ENCODE measurements at regions not wholly inside any gene's neighbourhood (a gene's known extent, or its start where the extent isn't known, plus 50 kb on each side); places are given as distances from the start of the nearest gene placed in this dataset.

DNA sequence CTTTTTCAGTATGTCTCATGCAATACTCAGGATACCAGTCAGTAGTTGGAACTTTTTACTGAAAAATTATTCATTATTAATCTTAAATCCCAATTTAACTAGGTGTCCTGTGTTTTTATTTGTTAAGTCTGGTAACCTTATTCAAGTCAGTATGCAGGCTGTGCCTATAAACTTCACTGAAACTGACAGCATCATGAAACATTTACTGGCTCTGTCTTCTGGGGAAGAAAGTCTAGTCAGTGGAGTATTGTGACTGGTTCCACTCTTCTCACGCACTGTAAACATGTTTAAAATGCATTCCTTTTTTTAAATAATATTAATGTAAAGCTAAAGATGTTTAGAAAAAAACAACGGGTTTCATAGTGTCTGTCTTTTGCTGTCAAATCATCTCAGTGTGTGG, 739.7 kb downstream of the LTN1 start:
- no peak overlapping the region for H3K4me2 ChIP-seq
- no peaks in the 10 kb centered on the region for H3K79me2 ChIP-seq (replicated peaks; ENCODE audit: insufficient read depth)
- H4K20me1 ChIP-seq (replicated peaks; ENCODE audit: insufficient read depth): no peaks in the 10 kb centered on the region
- DNase-seq (ENCODE audit: low spot score) (no peak), ATAC-seq (no peak)
- H3K27ac ChIP-seq (ENCODE audit: low read depth): no peak overlapping the region
- no peaks in the 10 kb centered on the region for H3K36me3 ChIP-seq (ENCODE audit: insufficient read depth)
- H3K4me3 Mint-ChIP-seq: no peak overlapping the region
- H3K4me1 Mint-ChIP-seq: peaks cover 11% of the 10 kb centered on the region
- H3K9me3 Mint-ChIP-seq: no peaks in the 10 kb centered on the region
- no peak overlapping the region for H2AFZ ChIP-seq
- H3K9me2 ChIP-seq (ENCODE audit: insufficient read depth): no peaks in the 10 kb centered on the region
- peaks cover 1% of the 10 kb centered on the region for H3K27me3 Mint-ChIP-seq (ENCODE audit: insufficient read depth, low read depth, poor library complexity)
- H3K36me3 Mint-ChIP-seq (ENCODE audit: low read depth): no peaks in the 10 kb centered on the region
- peaks cover 22% of the 10 kb centered on the region for H3K4me1 ChIP-seq (ENCODE audit: insufficient read depth)
- H3K4me3 ChIP-seq: no peak overlapping the region
- no peak for TF ChIP-seq REST (IDR thresholded peaks at IDR 0.05; ENCODE audit: unreplicated experiment)
- no peak for TF ChIP-seq EZH2 (IDR thresholded peaks at IDR 0.05; ENCODE audit: low read depth, unreplicated experiment)
- H3K27ac Mint-ChIP-seq: no peak overlapping the region
- H3F3A ChIP-seq (replicated peaks; ENCODE audit: low read depth): no peaks in the 10 kb centered on the region
- H3K27me3 ChIP-seq (ENCODE audit: insufficient read depth): no peaks in the 10 kb centered on the region

DNA sequence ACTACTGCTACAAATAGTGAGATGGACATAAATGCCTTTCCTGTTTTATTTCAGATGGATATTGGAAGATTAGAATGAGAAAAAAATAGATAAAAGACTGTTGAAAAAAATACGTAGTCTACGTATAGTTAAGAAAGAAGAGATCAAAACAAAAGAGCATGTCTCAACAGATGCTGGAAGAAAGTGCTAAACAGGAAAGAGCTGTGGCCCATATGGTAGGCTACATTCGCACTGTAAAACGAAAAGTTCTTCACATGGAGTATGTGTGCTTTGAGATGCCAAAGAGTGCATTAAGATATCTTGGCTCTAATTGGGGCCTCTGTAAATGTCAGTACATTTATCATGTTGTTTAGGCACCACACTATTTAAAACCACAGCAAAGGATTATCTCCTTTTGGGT, 741.7 kb downstream of the LTN1 start:
- Histone ChIP-seq H3K36me3 (ENCODE audit: insufficient read depth) (no peaks in the 10 kb centered on the region), H2AFZ (no peak overlapping the region; the same call in 1 of the 2 replicates), H3K4me1 (ENCODE audit: insufficient read depth) (peaks cover 15% of the 10 kb centered on the region), H3K79me2 (replicated peaks; ENCODE audit: insufficient read depth) (no peaks in the 10 kb centered on the region), H3F3A (replicated peaks; ENCODE audit: low read depth) (no peaks in the 10 kb centered on the region), H3K9me2 (ENCODE audit: insufficient read depth) (no peaks in the 10 kb centered on the region), H3K4me3 (no peak overlapping the region), H3K27ac (ENCODE audit: low read depth) (no peak overlapping the region), H4K20me1 (replicated peaks; ENCODE audit: insufficient read depth) (no peaks in the 10 kb centered on the region), H3K27me3 (ENCODE audit: insufficient read depth) (no peaks in the 10 kb centered on the region), H3K4me2 (no peak overlapping the region; the same call in 1 of the 2 replicates)
- no peak overlapping the region for H3K27ac Mint-ChIP-seq
- no peak overlapping the region for H3K4me3 Mint-ChIP-seq
- peaks cover 8% of the 10 kb centered on the region for H3K4me1 Mint-ChIP-seq
- no peaks in the 10 kb centered on the region for H3K36me3 Mint-ChIP-seq (ENCODE audit: low read depth)
- ATAC-seq: no peak
- no peaks in the 10 kb centered on the region for H3K9me3 Mint-ChIP-seq
- no peaks in the 10 kb centered on the region for H3K27me3 Mint-ChIP-seq (ENCODE audit: insufficient read depth, low read depth, poor library complexity)
- DNase-seq (ENCODE audit: low spot score): peak; percentile 7
- TF ChIP-seq, protein P1, sequence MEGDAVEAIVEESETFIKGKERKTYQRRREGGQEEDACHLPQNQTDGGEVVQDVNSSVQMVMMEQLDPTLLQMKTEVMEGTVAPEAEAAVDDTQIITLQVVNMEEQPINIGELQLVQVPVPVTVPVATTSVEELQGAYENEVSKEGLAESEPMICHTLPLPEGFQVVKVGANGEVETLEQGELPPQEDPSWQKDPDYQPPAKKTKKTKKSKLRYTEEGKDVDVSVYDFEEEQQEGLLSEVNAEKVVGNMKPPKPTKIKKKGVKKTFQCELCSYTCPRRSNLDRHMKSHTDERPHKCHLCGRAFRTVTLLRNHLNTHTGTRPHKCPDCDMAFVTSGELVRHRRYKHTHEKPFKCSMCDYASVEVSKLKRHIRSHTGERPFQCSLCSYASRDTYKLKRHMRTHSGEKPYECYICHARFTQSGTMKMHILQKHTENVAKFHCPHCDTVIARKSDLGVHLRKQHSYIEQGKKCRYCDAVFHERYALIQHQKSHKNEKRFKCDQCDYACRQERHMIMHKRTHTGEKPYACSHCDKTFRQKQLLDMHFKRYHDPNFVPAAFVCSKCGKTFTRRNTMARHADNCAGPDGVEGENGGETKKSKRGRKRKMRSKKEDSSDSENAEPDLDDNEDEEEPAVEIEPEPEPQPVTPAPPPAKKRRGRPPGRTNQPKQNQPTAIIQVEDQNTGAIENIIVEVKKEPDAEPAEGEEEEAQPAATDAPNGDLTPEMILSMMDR (conservative IDR thresholded peaks at IDR 0.05; ENCODE audit: low read depth in 2 of 2): no peak
- no peak for TF ChIP-seq NANOG (IDR thresholded peaks at IDR 0.05; ENCODE audit: borderline replicate concordance)
- TF ChIP-seq REST (IDR thresholded peaks at IDR 0.05; ENCODE audit: unreplicated experiment): no peak
- TF ChIP-seq ZNF114 (CRISPR knock-in tag; IDR thresholded peaks at IDR 0.05): no peak
- TF ChIP-seq JUNB (IDR thresholded peaks at IDR 0.05; ENCODE audit: unreplicated experiment): no peak
- no peak for TF ChIP-seq EZH2phosphoT487 (IDR thresholded peaks at IDR 0.05; ENCODE audit: unreplicated experiment)
- no peak for TF ChIP-seq POLR2AphosphoS5 (IDR thresholded peaks at IDR 0.05; ENCODE audit: low read depth)

Measured in GM23338 (cell line).